ENCODE measurements at regions not wholly inside any gene's neighbourhood (a gene's known extent, or its start where the extent isn't known, plus 50 kb on each side); places are given as distances from the start of the nearest gene placed in this dataset.

DNA sequence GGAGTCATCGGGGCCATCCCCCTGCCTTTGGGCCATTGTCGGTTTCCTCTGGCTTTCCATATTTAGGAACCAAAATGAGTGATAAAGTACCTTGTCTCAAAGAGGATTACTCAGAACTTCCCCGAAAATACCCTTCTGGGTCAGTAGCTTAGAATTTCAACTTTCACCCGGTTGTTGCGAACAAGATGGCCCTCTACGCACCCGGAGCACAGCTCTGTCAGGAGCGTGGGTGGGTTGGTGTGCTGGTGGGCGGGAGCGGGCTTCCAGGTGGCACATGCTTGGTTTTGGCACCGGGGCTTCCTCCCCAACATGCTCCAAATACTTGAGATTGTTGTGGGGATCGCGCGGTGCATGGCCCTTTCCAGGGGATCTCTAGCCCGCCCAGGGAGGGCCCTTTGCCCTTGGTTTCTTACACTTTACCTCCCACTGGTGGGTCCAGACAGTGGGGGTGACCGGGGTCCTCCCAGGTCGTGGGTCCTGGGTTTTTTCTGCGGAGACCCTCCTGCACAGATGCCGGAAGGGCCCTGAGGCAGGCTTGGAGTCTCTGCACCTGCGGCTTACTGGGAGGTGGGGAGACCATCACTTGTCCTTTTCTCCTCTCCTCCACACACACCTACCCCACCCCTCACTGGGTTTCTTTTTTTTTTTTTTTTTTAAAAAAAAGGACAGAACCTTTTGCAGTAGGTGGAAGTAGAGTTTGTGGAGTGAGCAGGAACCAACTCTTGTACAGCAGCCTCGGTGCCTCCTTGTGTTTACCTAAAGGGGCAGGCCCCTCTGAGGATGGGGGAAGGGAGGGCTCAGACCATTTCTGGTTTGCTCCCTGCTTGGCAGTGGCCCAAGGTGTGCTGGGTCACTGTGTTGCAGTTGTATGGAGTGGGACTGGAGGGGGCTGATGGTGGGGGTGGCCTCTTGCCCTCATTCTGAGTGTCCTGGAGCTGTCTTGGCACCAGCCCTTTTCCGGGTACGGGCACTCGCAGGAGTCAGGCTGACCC lies 142.1 kb downstream of the SEC14L1 start (continued):
- TF ChIP-seq, protein P1, sequence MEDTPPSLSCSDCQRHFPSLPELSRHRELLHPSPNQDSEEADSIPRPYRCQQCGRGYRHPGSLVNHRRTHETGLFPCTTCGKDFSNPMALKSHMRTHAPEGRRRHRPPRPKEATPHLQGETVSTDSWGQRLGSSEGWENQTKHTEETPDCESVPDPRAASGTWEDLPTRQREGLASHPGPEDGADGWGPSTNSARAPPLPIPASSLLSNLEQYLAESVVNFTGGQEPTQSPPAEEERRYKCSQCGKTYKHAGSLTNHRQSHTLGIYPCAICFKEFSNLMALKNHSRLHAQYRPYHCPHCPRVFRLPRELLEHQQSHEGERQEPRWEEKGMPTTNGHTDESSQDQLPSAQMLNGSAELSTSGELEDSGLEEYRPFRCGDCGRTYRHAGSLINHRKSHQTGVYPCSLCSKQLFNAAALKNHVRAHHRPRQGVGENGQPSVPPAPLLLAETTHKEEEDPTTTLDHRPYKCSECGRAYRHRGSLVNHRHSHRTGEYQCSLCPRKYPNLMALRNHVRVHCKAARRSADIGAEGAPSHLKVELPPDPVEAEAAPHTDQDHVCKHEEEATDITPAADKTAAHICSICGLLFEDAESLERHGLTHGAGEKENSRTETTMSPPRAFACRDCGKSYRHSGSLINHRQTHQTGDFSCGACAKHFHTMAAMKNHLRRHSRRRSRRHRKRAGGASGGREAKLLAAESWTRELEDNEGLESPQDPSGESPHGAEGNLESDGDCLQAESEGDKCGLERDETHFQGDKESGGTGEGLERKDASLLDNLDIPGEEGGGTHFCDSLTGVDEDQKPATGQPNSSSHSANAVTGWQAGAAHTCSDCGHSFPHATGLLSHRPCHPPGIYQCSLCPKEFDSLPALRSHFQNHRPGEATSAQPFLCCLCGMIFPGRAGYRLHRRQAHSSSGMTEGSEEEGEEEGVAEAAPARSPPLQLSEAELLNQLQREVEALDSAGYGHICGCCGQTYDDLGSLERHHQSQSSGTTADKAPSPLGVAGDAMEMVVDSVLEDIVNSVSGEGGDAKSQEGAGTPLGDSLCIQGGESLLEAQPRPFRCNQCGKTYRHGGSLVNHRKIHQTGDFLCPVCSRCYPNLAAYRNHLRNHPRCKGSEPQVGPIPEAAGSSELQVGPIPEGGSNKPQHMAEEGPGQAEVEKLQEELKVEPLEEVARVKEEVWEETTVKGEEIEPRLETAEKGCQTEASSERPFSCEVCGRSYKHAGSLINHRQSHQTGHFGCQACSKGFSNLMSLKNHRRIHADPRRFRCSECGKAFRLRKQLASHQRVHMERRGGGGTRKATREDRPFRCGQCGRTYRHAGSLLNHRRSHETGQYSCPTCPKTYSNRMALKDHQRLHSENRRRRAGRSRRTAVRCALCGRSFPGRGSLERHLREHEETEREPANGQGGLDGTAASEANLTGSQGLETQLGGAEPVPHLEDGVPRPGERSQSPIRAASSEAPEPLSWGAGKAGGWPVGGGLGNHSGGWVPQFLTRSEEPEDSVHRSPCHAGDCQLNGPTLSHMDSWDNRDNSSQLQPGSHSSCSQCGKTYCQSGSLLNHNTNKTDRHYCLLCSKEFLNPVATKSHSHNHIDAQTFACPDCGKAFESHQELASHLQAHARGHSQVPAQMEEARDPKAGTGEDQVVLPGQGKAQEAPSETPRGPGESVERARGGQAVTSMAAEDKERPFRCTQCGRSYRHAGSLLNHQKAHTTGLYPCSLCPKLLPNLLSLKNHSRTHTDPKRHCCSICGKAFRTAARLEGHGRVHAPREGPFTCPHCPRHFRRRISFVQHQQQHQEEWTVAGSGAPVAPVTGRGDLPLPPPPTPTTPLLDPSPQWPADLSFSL (CRISPR knock-in tag; IDR thresholded peaks at IDR 0.05) = no peak
- TF ChIP-seq ZFP37 (CRISPR knock-in tag; IDR thresholded peaks at IDR 0.05; ENCODE audit: borderline replicate concordance) (no peak), ZNF678 (CRISPR knock-in tag; IDR thresholded peaks at IDR 0.05) (no peak; the same call in 1 of the 2 replicates), ARNT2 (CRISPR knock-in tag; IDR thresholded peaks at IDR 0.05; ENCODE audit: low read depth) (no peak), ZMAT5 (CRISPR knock-in tag; IDR thresholded peaks at IDR 0.05; ENCODE audit: borderline replicate concordance, low read depth) (no peak), SNRNP70 (IDR thresholded peaks at IDR 0.05; ENCODE audit: low read depth, low read length) (no peak), ATAD3A (CRISPR knock-in tag; IDR thresholded peaks at IDR 0.05) (no peak), ZNF354B (CRISPR knock-in tag; IDR thresholded peaks at IDR 0.05) (0 out of 2 replicates have a peak, but pooled peaks have one; percentile 39), NCOA2 (CRISPR knock-in tag; IDR thresholded peaks at IDR 0.05) (peak; percentile 19; the same call in 1 of the 2 replicates), ZNF451 (CRISPR knock-in tag; IDR thresholded peaks at IDR 0.05) (0 out of 2 replicates have a peak, but pooled peaks have one; percentile 47), ZNF329 (CRISPR knock-in tag; IDR thresholded peaks at IDR 0.05; ENCODE audit: low read depth) (no peak), EP300 (IDR thresholded peaks at IDR 0.05; ENCODE audit: low read depth in 2 of 2, low read length in 2 of 2) (peak in 1 of 2 experiments; percentile 56; a peak in 2 of 4 replicates), EP300 (CRISPR knock-in tag; IDR thresholded peaks at IDR 0.05; ENCODE audit: borderline replicate concordance) (0 out of 2 replicates have a peak, but pooled peaks have one; percentile 31), ZNF34 (CRISPR knock-in tag; IDR thresholded peaks at IDR 0.05; ENCODE audit: borderline replicate concordance) (no peak), GATAD1 (CRISPR knock-in tag; IDR thresholded peaks at IDR 0.05) (0 out of 2 replicates have a peak, but pooled peaks have one; percentile 51)
- TF ChIP-seq, protein P2, sequence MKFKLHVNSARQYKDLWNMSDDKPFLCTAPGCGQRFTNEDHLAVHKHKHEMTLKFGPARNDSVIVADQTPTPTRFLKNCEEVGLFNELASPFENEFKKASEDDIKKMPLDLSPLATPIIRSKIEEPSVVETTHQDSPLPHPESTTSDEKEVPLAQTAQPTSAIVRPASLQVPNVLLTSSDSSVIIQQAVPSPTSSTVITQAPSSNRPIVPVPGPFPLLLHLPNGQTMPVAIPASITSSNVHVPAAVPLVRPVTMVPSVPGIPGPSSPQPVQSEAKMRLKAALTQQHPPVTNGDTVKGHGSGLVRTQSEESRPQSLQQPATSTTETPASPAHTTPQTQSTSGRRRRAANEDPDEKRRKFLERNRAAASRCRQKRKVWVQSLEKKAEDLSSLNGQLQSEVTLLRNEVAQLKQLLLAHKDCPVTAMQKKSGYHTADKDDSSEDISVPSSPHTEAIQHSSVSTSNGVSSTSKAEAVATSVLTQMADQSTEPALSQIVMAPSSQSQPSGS (CRISPR knock-in tag; IDR thresholded peaks at IDR 0.05) = 0 out of 2 replicates have a peak, but pooled peaks have one; percentile 23
- TF ChIP-seq, protein P3, sequence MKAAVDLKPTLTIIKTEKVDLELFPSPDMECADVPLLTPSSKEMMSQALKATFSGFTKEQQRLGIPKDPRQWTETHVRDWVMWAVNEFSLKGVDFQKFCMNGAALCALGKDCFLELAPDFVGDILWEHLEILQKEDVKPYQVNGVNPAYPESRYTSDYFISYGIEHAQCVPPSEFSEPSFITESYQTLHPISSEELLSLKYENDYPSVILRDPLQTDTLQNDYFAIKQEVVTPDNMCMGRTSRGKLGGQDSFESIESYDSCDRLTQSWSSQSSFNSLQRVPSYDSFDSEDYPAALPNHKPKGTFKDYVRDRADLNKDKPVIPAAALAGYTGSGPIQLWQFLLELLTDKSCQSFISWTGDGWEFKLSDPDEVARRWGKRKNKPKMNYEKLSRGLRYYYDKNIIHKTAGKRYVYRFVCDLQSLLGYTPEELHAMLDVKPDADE (CRISPR knock-in tag; IDR thresholded peaks at IDR 0.05) = no peak

All from HepG2 (cell line).